Myocyte (in vitro differentiated cells): ENCODE measurements at regions not wholly inside any gene's neighbourhood (a gene's known extent, or its start where the extent isn't known, plus 50 kb on each side); places are given as distances from the start of the nearest gene placed in this dataset.

Experiments
- DNase-seq: peaks from one replicate; pipeline ENCODE4 v3.0.0-alpha.2; 2012; ENCODE audit warnings: low read depth

DNA sequence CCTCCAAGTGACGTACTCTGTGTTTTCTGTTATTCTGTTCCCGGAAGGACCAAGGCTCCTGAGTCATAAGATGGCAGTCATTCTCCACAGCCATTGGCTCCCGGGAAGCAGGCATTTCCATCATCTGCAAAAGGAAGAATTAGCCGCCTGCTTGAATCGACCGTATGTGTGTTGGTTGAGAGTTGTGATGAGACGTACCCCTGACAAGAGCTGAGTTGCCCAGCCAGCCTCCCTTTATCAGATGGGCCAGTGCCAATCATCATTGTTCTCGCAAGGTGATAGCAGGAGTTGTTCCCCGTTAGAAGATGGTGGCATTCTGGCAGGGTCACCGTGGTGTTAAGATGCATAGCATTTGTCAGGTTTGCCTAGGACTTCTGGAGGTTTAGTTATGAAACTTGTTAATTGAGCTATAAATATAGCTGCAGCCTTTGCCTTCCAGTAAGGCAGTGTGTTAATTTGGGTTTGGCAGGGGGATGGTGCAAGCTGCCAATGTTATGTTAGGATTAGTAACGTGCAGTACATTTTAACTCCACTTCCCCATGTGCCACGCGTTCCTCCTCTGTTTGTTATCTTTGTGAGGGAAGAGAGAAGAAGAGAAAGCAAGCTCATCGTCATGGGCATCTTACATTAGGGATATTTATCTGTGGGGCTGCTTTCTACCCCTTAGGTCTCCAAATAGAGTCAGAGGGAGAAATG lies 652.7 kb upstream of the FANCL start:
- no peak for DNase-seq

- no peak for DNase-seq
These were observed 650.8 kb upstream of the FANCL start for GRCh38 chr2:58891828-58892377.

GRCh38 chr2:58890865-58891525 lies 649.9 kb upstream of the FANCL start:
- DNase-seq, result no peak

- DNase-seq, result no peak
These were observed 644.9 kb upstream of the FANCL start for GRCh38 chr2:58886009-58886408.

GRCh38 chr2:58879834-58880233 lies 638.7 kb upstream of the FANCL start:
- no peak for DNase-seq

- no peak for DNase-seq
These were observed 637.7 kb upstream of the FANCL start for GRCh38 chr2:58878778-58879177.

DNA sequence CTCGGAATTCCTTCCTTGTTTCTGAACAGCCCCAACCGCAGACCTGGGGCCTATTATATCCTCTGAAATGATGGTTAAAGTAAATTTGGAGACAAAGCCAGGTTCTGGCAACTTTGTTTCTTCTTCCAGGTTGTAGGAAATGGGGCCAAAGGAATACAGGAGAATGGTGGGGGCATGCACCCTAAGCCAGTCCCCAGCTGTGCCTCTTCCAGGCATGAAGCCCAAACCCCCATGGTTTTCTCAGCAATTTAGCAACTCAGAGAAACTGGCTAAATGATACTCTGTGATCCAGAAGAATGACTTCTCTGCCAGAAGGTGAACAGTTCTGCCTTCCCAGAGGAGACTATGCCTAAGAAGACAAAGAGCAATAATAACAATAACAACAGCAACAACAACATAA lies 635.0 kb upstream of the FANCL start:
- no peak for DNase-seq

DNA sequence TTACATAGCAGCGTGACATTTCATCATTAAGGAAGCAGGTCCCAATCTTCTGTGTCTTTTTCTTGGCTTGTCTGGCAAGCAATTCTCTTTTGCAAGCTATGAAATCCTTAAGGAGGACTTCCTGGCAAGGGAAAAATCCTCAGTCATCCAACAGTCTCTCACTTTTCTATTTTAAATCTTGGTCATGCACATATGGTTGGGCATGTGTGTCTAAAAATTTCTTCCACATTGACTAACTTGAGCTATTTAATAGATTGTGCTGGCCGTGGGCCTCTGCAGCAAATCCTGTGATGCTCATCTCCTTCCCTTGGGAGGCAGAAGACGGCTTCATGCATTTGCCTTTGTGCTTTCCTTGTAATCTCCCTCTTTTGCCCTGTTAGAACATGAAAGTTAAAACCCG lies 634.3 kb upstream of the FANCL start:
- DNase-seq, result no peak

DNA sequence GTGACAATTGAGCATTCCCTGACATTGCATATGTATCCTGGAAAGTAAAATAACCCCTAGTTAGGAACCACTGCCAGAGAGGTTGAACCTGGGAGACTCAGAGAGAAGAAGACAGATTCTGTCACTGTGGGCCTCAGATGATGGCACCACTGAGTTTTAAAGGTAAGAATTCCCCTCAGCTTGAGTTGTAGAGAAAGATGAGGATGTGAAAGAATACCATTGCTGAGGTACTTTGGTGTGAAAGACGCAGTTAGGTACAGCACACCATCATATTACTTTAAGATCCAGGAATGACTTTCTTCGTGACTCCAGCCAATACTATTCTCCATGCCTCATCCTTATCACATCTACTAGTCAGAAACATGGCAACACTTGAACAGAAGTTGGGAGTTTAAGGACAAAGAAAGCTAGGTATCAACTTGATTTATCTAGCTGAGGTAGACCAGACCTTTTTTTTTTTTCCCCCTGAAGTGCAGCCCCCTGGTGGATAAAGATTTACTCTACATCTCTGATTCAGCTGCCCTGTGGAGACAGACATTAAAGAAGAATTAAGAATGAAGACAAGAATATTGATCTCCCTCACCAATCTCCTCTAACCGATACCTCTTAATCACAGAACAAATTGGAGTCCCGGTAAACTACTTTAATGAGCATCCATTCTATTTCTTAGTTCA lies 630.5 kb upstream of the FANCL start:
- DNase-seq, result no peak

DNA sequence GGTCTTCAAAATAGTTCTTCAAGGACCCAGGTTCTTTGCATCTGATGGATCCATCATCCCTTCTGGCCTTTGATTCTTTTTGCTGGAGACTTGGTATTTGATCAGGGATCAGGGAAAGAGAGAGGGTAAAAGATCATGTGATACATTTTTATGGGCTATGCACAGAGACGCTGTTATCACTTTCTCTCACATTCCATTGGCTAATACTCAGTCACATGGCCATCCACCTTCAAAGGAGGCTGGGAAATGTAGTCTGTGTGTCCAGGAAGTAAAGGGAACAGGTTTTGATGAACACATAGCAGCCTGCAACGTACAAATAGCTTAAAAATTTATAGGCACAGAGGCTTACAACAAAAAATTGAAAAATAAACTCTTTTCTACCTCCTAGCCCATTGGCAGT lies 629.6 kb upstream of the FANCL start:
- no peak for DNase-seq

DNA sequence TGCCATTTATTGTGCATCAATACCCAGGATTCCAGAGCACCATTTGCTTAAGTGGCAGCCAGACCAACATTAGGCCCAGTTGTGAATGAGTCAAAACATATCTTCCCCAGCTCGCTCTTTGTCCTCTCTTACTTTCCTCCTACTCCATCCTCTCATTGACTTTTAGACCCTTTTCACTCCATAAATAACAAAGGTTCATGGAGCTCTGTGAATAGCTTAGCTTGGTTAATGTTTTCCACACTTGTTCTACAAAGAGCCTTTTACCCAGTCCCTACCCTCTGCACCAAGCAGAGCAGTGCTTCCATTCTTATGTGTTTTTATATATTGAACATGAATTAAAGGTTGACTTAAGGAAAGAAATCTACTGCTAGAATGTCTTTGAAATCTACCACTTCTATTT lies 625.8 kb upstream of the FANCL start:
- no peak for DNase-seq

DNA sequence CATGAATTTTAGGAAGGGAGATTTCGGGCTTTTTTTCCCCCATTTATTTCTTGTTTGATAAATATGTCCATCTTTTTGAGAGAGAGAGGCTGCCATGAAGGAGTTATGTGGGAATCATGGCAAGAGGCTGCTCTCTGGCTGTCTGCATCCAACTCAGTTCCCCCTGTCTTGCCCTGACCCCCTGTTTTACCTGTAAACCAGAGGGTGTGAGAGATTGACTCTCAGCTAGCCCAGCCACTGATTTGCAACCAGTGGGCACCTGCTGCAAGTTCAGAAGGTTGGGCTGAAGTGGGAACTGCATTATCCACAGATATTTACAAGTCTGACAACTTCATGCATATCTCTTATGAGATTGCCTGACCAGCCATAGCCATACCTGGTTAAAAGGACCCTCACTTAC lies 625.4 kb upstream of the FANCL start:
- DNase-seq, result no peak

DNA sequence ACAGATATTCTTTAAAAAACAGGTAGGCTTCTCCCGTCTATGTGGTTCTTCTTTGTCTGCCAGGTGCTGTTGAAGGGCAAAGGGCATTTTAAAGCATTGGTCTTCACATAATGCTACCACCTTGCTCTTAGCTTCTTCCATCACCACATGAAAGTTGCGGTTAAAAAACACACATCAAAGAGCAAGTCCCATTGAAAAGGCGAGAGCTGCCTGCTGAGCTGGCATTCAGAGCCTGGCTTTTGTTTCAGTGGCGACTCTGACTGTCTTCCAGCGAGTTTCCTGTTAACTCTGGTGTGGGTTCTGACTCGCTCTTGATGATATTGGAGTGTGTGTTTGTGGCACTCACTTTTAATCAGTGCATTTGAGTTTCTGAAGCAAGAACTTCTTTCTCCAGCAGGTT lies 624.9 kb upstream of the FANCL start:
- DNase-seq, result no peak

GRCh38 chr2:58865436-58865835 lies 624.3 kb upstream of the FANCL start:
- DNase-seq, result no peak

GRCh38 chr2:58862244-58862643 lies 621.1 kb upstream of the FANCL start:
- DNase-seq, result no peak

- DNase-seq, result no peak
These were observed 619.5 kb upstream of the FANCL start for GRCh38 chr2:58860586-58860985.

DNA sequence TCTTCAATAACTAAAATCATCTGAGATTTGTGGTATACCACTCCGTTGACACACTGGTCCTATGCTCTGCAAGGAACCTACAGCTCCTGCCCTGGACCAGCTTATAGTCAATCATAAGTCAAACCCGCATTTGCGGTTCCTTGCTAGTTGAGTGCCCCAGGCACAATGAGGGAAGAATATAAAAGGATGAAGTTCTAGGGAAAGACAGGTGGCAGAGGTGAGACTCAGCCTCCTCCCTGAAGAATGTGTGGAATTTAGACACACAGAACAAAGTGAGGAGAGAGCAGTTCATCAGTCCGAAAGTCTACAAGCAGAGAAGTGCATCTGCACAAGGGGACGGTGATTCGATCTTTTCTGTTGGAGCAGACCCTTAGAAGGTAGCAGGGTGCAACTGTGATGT lies 615.0 kb upstream of the FANCL start:
- no peak for DNase-seq

GRCh38 chr2:58853420-58853819 lies 612.3 kb upstream of the FANCL start:
- no peak for DNase-seq

- no peak for DNase-seq
These were observed 611.8 kb upstream of the FANCL start for GRCh38 chr2:58852905-58853304.

DNA sequence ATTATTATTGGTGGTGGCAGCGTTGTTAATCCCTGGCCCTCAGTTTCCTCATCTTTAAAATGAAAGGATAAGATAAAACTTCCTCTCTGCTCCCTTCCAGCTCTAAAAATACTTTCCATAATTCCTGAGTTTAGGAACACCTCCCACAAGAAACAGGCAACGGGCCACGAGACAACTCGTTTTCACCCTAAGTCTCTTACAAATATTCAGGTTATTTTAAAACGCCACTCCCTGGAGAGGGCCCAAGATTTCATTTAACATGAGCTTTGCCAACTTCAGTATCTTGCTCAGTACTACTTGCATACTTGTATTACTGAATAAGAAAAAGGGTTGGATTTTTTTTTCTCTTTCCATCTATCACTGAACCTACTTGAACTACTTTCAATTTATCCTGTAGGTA lies 611.1 kb upstream of the FANCL start:
- DNase-seq, result no peak

DNA sequence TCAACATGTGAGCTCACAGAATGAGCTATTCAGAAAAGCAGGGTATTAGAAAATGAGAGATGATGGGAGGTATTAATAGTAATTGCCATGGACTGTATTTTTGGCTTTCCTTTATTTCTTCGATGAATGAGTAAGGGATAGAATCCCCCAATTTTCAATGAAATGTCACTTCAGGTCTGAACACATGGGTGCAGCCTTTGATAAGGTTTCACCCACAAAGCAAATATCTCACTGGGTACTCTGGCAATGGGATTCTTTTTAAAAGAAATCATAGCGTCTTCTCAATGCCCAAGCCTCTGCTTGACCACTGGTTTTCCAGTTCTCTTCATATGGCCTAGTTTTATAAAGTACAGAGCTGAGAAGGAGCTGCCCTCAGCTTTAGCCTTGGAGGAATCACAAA lies 610.5 kb upstream of the FANCL start:
- no peak for DNase-seq

- no peak for DNase-seq
These were observed 603.9 kb upstream of the FANCL start for GRCh38 chr2:58845011-58845410.
